Adrenal gland (tissue), 9 donors: ENCODE measurements at regions not wholly inside any gene's neighbourhood (a gene's known extent, or its start where the extent isn't known, plus 50 kb on each side); places are given as distances from the start of the nearest gene placed in this dataset.

Source experiments
- DNase-seq, 7 donors: peaks; one replicate each; pipeline ENCODE4 v3.0.0-alpha.2; 2019 to 2020
- H3K27ac ChIP-seq, 5 donors: fragments of 200-600 bp; sonication (generic) in 4 of 5; 1 replicate in 3 of 5; 2 replicates in 2 of 5; pipeline versions ENCODE4 v1.5.1 to v1.8.0; 2016 to 2020; ENCODE audit warnings: mild to moderate bottlenecking in 1 of 5
- H3K27me3 ChIP-seq: fragments of 200-600 bp; 2 replicates; pipeline ENCODE4 v1.8.0; 2021
- H3K36me3 ChIP-seq, 2 donors: fragments of 200-600 bp; replicated peaks in 1 of 2; 1 replicate in 1 of 2; 2 replicates in 1 of 2; pipeline versions ENCODE4 v1.5.1 to v1.8.0; 2018 to 2022
- H3K4me1 ChIP-seq, 2 donors: fragments of 200-600 bp; replicated peaks in 1 of 2; 1 replicate in 1 of 2; 2 replicates in 1 of 2; pipeline versions ENCODE4 v1.5.1 to v1.8.0; 2018 to 2021
- H3K4me3 ChIP-seq, 4 donors: fragments of 200-600 bp; sonication (generic) in 3 of 4; one replicate each; pipeline ENCODE4 v1.5.1; 2016 to 2018
- H3K9me3 ChIP-seq, 3 donors: fragments of 200-600 bp; sonication (generic) in 1 of 3; replicated peaks in 1 of 3; 1 replicate in 2 of 3; 2 replicates in 1 of 3; pipeline versions ENCODE4 v1.5.1 to v1.8.0; 2016 to 2021
- CTCF ChIP-seq, 6 experiments: fragments of 450-650 bp in 4 of 6; fragments of 200-600 bp in 2 of 6; sonication (generic) in 1 of 6; IDR thresholded peaks; 1 replicate in 5 of 6; 2 replicates in 1 of 6; pipeline versions ENCODE4 v1.5.1 to v1.8.0; 2016 to 2021; ENCODE audit warnings: antibody characterized with exemption in 6 of 6, mild to moderate bottlenecking in 2 of 6, moderate library complexity in 1 of 6
- POLR2A ChIP-seq, 2 donors: fragments of 450-650 bp; IDR thresholded peaks; one replicate each; pipeline ENCODE4 v1.6.1; 2017; ENCODE audit warnings: antibody characterized with exemption in 2 of 2, mild to moderate bottlenecking in 2 of 2, moderate library complexity in 1 of 2
- WGBS, 4 donors: extraction: QIAGEN DNeasy Blood & Tissue Kit in 2 of 4; methylation state at CpG; one replicate each; pipeline versions ENCODE4 v1.1.5 to v1.1.7; 2013 to 2017; 5-methylcytosine and 5-hydroxymethylcytosine counted together
- intact Hi-C, 2 donors: fragments of 100-400 bp; cut with DNase I; formaldehyde crosslinking; loops; one replicate each; pipeline versions ENCODE4 v1.14.1 to v1.15.0; 2022 to 2023
- donor health status: healthy with polysubstance abuse.
- donor health status: Bipolar disorder and iron deficiency.
- donor health status: DM: yes; HTN: yes; CAD: no.
- donor health status: DM: no; HTN: no; CAD: no.
- donor health status: DM: no; HTN: no; CAD: no.

DNA sequence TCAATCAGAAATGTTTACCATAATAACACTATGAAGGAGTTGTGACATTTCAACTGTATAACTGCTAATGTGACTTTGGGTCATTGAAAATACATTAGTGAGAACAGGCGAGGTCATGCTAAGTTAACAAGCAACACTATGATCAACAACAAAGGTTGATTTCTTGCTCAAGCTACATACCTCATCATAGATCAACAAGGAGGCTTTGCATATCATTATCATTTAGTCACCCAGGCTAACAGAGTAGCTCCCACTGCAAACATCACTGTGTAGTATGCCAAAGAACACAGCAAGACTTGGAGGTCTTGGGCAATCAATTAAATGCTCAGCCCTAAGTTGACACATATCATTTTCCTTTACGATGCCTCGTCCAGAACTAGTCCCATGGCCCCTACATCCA, 212.5 kb downstream of the NOVA1 start:
- no peak for TF ChIP-seq POLR2A (IDR thresholded peaks at IDR 0.05)
- H3K4me1 ChIP-seq, result no peaks in the 10 kb centered on the region
- DNase-seq, result no peak
- H3K27me3 ChIP-seq, result no peaks in the 10 kb centered on the region
- H3K9me3 ChIP-seq, result no peaks in the 10 kb centered on the region
- no peak overlapping the region for H3K4me3 ChIP-seq
- no peaks in the 10 kb centered on the region for H3K36me3 ChIP-seq
- 77 to 84% (median 81%) methylated on average over 3 of the region's 3 CpGs for WGBS, 4 donors
- intact Hi-C loops, result no loop called here
- no peak overlapping the region for H3K27ac ChIP-seq

DNA sequence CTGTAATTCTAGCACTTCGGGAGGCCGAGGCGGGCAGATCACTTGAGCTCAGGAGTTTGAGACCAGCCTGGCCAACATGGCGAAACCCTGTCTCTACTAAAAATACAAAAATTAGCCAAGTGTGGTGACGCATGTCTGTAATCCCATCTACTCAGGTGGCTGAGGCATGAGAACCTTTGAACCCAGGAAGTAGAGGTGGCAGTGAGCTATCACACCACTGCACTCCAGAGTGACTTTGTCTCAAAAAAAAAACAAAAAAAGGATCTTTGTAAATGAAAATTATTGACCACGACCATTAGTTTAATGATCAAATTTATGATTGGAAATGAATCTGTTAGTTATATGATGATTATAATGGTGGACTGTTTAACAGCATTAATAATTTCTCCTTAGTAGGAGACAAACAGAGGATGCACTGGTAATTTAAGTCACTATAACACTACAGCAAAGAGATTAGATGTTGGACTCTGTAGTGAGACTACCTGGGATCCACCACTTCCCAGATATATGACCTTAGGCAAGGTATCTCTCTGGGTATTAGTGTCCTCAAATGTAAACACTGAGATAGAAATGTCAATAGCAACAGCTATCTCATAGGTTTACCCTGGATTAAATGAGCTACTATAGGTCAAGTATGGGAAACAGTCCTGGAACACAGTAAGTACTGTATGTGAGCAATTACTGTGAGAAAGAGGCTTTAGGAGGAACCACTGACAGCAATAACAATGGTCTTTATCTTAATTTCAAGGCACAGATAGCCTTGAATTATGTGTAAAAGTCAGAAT, 214.7 kb downstream of the NOVA1 start:
- WGBS, 4 donors, result 74 to 96% (median 89%) methylated on average over 6 of the region's 6 CpGs

DNA sequence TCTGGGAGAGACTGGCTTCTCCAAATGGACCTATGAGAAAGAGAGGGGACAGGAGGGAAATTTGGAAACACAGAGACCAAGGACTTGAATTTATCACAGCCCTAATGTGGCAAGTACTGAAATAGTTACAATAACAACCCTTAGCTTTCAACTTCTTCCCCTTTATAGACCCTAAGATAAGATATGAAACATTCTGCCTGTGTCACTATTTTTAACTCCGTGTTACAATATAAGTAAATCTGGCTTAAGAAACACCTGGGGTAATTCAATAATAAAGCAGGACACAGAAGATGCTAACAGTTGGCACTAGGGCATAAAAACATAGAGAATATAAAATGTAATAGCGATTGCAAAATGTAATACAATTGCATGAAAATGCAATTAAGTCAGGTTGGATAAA, 216.4 kb downstream of the NOVA1 start:
- no peak overlapping the region for H3K27ac ChIP-seq
- H3K9me3 ChIP-seq, result no peaks in the 10 kb centered on the region
- intact Hi-C loops, result no loop called here
- H3K27me3 ChIP-seq, result no peaks in the 10 kb centered on the region
- TF ChIP-seq CTCF (IDR thresholded peaks at IDR 0.05) (no peak), POLR2A (IDR thresholded peaks at IDR 0.05) (no peak)
- no peak overlapping the region for H3K4me3 ChIP-seq
- WGBS, 4 donors, result 46 to 48% (median 47%) methylated on average over 2 of the region's 2 CpGs
- H3K36me3 ChIP-seq, result no peaks in the 10 kb centered on the region
- no peaks in the 10 kb centered on the region for H3K4me1 ChIP-seq
- no peak for DNase-seq

More for the DNA sequence above, 214.7 kb downstream of the NOVA1 start:
- no peaks in the 10 kb centered on the region for H3K27me3 ChIP-seq
- intact Hi-C loops, result no loop called here
- no peak overlapping the region for H3K4me3 ChIP-seq
- no peaks in the 10 kb centered on the region for H3K36me3 ChIP-seq
- H3K9me3 ChIP-seq, result no peaks in the 10 kb centered on the region
- no peaks in the 10 kb centered on the region for H3K4me1 ChIP-seq
- H3K27ac ChIP-seq, result no peak overlapping the region
- no peak for TF ChIP-seq CTCF (IDR thresholded peaks at IDR 0.05)
- TF ChIP-seq POLR2A (IDR thresholded peaks at IDR 0.05), result no peak
- DNase-seq, result no peak

DNA sequence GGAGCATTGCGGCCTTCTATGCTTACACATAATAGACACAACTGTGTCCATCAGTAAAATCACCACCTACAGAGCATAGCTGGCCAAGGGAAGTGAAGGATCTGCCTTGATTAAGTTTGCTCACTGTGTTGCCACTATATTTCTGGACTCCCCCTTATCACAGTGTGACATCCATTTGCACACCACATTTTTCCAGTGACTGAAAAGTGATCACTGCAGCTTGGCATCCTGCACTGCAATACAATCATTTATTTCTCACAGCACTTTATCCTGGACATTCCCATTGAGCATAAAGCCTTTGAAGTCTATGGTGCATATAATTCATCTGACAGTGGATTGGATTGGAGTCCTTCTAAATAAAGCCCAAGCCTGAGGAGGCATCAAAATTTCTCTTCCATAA, 217.2 kb downstream of the NOVA1 start:
- no peak for TF ChIP-seq POLR2A (IDR thresholded peaks at IDR 0.05)
- intact Hi-C loops, result no loop called here
- no peak for DNase-seq

DNA sequence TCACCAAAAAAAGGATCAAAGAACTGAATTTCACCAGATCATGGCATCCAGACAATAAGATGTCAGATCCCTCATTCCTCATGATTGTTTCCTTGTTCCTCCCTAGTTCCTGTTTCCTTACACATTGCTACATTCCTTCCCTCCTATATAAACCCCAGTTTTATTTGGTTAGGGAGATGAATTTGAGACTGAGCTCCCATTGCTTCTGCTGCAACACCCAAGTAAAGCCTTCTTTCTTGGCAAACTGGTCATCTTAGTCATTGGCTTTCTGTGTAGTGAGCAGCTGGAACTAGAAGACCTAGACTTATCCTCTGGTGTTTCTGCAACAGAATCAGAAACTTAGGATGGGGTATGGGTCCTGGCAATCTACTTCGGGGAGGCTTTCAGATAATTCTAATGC, 217.9 kb downstream of the NOVA1 start:
- no peaks in the 10 kb centered on the region for H3K4me1 ChIP-seq
- DNase-seq, result no peak
- WGBS, 4 donors, result 81 to 95% (median 86%) methylated on average over 1 of the region's 1 CpG
- no peaks in the 10 kb centered on the region for H3K9me3 ChIP-seq
- H3K27me3 ChIP-seq, result no peaks in the 10 kb centered on the region
- TF ChIP-seq CTCF (IDR thresholded peaks at IDR 0.05) (no peak), POLR2A (IDR thresholded peaks at IDR 0.05) (no peak)
- no peak overlapping the region for H3K27ac ChIP-seq
- no peaks in the 10 kb centered on the region for H3K36me3 ChIP-seq
- H3K4me3 ChIP-seq, result no peak overlapping the region
- intact Hi-C loops, result no loop called here

More for the DNA sequence above, 217.2 kb downstream of the NOVA1 start:
- H3K9me3 ChIP-seq, result no peaks in the 10 kb centered on the region
- H3K4me3 ChIP-seq, result no peak overlapping the region
- H3K36me3 ChIP-seq, result no peaks in the 10 kb centered on the region
- 87 to 95% (median 92%) methylated on average over 1 of the region's 1 CpG for WGBS, 4 donors
- H3K27ac ChIP-seq, result no peak overlapping the region
- H3K4me1 ChIP-seq, result no peaks in the 10 kb centered on the region
- no peaks in the 10 kb centered on the region for H3K27me3 ChIP-seq
